Kidney (tissue), 13 donors: ENCODE measurements at regions not wholly inside any gene's neighbourhood (a gene's known extent, or its start where the extent isn't known, plus 50 kb on each side); places are given as distances from the start of the nearest gene placed in this dataset.

Experiments
- DNase-seq, 5 donors: peaks; one replicate each; pipeline ENCODE4 v3.0.0-alpha.2; 2013 to 2020
- FAIRE-seq: peaks from 2 replicates; lab custom pipeline; 2012; peaks lifted over from hg19 to GRCh38; lab: Jason Lieb, UNC
- H3K27ac ChIP-seq, 2 donors: one replicate each; pipeline ENCODE4 v1.7.0; 2013; ENCODE audit warnings: low read depth in 2 of 2, low read length in 2 of 2, inconsistent platforms in 1 of 2
- H3K27me3 ChIP-seq: one replicate; pipeline ENCODE4 v1.7.1; 2013; ENCODE audit warnings: low read length, inconsistent platforms; ENCODE audit not compliant: control insufficient read depth, insufficient read depth
- H3K36me3 ChIP-seq, 3 donors: one replicate each; pipeline versions ENCODE4 v1.7.0 to v1.7.1; 2013; ENCODE audit warnings: low read length in 3 of 3, control low read depth in 1 of 3, inconsistent platforms in 1 of 3; ENCODE audit not compliant: insufficient read depth in 3 of 3, control insufficient read depth in 2 of 3
- H3K4me1 ChIP-seq, 3 donors: one replicate each; pipeline versions ENCODE4 v1.7.0 to v1.7.1; 2013; ENCODE audit warnings: low read length in 3 of 3, inconsistent platforms in 1 of 3, low read depth in 1 of 3; ENCODE audit not compliant: control insufficient read depth in 2 of 3, insufficient read depth in 2 of 3
- H3K4me3 ChIP-seq, 3 donors: one replicate each; pipeline versions ENCODE4 v1.7.0 to v1.8.1; 2013; ENCODE audit warnings: low read length in 3 of 3, control low read depth in 1 of 3, inconsistent platforms in 1 of 3
- H3K9ac ChIP-seq, 3 donors: one replicate each; pipeline versions ENCODE4 v1.7.0 to v1.7.1; 2013; ENCODE audit warnings: low read length in 3 of 3, control low read depth in 1 of 3, inconsistent platforms in 1 of 3
- H3K9me3 ChIP-seq, 3 donors: one replicate each; pipeline versions ENCODE4 v1.7.0 to v1.7.1; 2013; ENCODE audit warnings: low read length in 3 of 3, control low read depth in 1 of 3, inconsistent platforms in 1 of 3; ENCODE audit not compliant: control insufficient read depth in 2 of 3, insufficient read depth in 1 of 3
- intact Hi-C: fragments of 100-400 bp; cut with DNase I; formaldehyde crosslinking; loops from one replicate; pipeline ENCODE4 v1.11.1; 2022
- TF ChIP-seq, protein P1 (sequence below): IDR thresholded peaks from 3 replicates; pipeline ENCODE4 v1.5.1; 2012; ENCODE audit warnings: mild to moderate bottlenecking, moderate library complexity, borderline replicate concordance; ENCODE audit not compliant: insufficient read depth; ENCODE audit errors: extremely low read depth
- donor health status: control.
- donor health status: control.
- donor health status: control.
- donor health status: control.
- donor health status: control.
- donor health status: DM: yes; HTN: yes; CAD: no.
- donor health status: Normal renal cell carcinoma (clear cell type).

GRCh38 chr11:42825598-42825997, 486.2 kb upstream of the API5 start:
- TF ChIP-seq, protein P1, sequence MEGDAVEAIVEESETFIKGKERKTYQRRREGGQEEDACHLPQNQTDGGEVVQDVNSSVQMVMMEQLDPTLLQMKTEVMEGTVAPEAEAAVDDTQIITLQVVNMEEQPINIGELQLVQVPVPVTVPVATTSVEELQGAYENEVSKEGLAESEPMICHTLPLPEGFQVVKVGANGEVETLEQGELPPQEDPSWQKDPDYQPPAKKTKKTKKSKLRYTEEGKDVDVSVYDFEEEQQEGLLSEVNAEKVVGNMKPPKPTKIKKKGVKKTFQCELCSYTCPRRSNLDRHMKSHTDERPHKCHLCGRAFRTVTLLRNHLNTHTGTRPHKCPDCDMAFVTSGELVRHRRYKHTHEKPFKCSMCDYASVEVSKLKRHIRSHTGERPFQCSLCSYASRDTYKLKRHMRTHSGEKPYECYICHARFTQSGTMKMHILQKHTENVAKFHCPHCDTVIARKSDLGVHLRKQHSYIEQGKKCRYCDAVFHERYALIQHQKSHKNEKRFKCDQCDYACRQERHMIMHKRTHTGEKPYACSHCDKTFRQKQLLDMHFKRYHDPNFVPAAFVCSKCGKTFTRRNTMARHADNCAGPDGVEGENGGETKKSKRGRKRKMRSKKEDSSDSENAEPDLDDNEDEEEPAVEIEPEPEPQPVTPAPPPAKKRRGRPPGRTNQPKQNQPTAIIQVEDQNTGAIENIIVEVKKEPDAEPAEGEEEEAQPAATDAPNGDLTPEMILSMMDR, result no peak
- no peak for FAIRE-seq

DNA sequence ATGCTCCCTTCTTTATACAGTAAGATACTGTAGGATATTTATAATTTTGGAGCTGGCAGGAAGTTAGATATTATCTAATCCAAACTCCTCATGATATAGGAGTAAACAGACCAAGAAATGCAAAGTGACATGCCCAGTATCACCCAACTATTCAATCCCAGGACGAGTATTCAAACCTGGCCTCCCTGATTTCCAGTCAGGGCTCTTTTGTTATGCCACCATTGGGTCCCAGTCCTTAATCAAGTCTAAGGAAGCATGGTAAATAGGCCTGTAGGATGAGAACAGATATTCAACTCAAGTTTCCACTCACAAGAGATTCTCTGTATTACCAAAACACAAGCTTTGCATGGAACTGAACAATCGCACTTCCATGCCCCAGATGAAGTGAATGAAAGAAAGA, 484.0 kb upstream of the API5 start:
- no peak overlapping the region for H3K9ac ChIP-seq
- H3K4me1 ChIP-seq, result no peaks in the 10 kb centered on the region
- TF ChIP-seq, protein P1, result no peak
- no peak for FAIRE-seq
- intact Hi-C loops, result no loop called here
- H3K9me3 ChIP-seq, result no peaks in the 10 kb centered on the region
- no peak overlapping the region for H3K27ac ChIP-seq
- DNase-seq, result no peak
- H3K36me3 ChIP-seq, result no peaks in the 10 kb centered on the region
- H3K4me3 ChIP-seq, result no peak overlapping the region
- H3K27me3 ChIP-seq, result no peaks in the 10 kb centered on the region

More at GRCh38 chr11:42825598-42825997, 486.2 kb upstream of the API5 start:
- no peak overlapping the region for H3K27ac ChIP-seq
- H3K27me3 ChIP-seq, result no peaks in the 10 kb centered on the region
- H3K4me3 ChIP-seq, result no peak overlapping the region
- intact Hi-C loops, result no loop called here
- H3K9me3 ChIP-seq, result no peaks in the 10 kb centered on the region
- H3K4me1 ChIP-seq, result no peaks in the 10 kb centered on the region
- H3K9ac ChIP-seq, result no peak overlapping the region
- no peak for DNase-seq
- no peaks in the 10 kb centered on the region for H3K36me3 ChIP-seq

DNA sequence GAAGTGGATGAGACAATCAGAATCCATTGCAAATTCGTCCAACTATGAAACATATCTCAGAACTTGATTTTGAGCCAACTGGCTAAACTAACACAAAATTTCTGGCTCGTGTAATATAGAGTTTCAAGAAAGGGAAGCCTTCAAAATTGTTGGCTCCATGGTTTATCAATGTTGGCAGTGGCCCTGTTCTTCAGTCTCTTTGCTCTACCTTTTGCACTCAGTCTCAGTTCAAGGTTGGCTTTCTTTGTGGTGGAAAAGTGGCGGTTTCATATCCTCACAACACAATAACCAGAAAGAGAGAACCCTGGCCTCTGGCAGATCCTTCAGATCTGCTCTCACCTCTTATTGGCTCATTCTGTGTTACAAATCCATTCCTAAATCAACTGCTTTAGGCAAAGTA, 473.8 kb upstream of the API5 start:
- no peak overlapping the region for H3K4me3 ChIP-seq
- intact Hi-C loops, result no loop called here
- H3K9me3 ChIP-seq, result no peaks in the 10 kb centered on the region
- no peak for FAIRE-seq
- no peaks in the 10 kb centered on the region for H3K27me3 ChIP-seq
- peaks cover 0 to 2% (median 0%) of the 10 kb centered on the region in 3 donors for H3K4me1 ChIP-seq
- no peak for DNase-seq
- no peak overlapping the region for H3K27ac ChIP-seq
- no peaks in the 10 kb centered on the region for H3K36me3 ChIP-seq
- TF ChIP-seq, protein P1, result no peak
- no peak overlapping the region for H3K9ac ChIP-seq
